NT2/D1 (cell line): ENCODE measurements at regions not wholly inside any gene's neighbourhood (a gene's known extent, or its start where the extent isn't known, plus 50 kb on each side); places are given as distances from the start of the nearest gene placed in this dataset.

Experiments
- SUZ12 ChIP-seq: IDR thresholded peaks from 2 replicates; pipeline ENCODE4 v1.6.1; 2011; ENCODE audit not compliant: insufficient read length, insufficient read depth; ENCODE audit errors: extremely low read depth
- YY1 ChIP-seq: IDR thresholded peaks from 2 replicates; pipeline ENCODE4 v1.6.1; 2011; ENCODE audit not compliant: insufficient read length, insufficient read depth

DNA sequence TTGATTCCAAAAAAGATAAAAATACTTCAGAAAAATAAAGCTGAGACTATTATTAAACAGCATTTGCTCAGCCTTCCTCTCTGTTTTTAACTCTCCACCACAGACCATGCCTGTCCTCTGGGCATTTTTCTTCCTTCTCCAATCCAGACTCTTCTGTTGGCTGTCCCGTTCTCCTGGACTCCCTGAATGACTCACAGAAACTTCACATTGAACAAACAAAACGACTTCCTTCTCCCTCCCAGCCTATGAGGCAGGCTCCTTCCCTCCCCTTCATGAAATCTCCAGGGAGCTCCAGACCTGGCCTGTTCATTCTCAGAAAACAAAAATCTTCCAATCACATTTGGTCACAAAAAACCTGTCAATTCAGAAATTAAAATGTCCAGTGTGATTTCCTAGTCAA lies 421.3 kb downstream of the NPHP4 start:
- no peak for TF ChIP-seq YY1
- TF ChIP-seq SUZ12: no peak
